SKM-1 treated with dmso at 0.1 percent for 144 hours (cell line): ENCODE measurements at regions not wholly inside any gene's neighbourhood (a gene's known extent, or its start where the extent isn't known, plus 50 kb on each side); places are given as distances from the start of the nearest gene placed in this dataset.

Experiments used
- DNase-seq: peaks from one replicate; lab custom pipeline; 2025; ENCODE audit not compliant: unreplicated experiment; lab: John Stamatoyannopoulos, UW

GRCh38 chr2:240338274-240338673, 97.2 kb upstream of the GPC1 start:
- DNase-seq, result no peak

DNA sequence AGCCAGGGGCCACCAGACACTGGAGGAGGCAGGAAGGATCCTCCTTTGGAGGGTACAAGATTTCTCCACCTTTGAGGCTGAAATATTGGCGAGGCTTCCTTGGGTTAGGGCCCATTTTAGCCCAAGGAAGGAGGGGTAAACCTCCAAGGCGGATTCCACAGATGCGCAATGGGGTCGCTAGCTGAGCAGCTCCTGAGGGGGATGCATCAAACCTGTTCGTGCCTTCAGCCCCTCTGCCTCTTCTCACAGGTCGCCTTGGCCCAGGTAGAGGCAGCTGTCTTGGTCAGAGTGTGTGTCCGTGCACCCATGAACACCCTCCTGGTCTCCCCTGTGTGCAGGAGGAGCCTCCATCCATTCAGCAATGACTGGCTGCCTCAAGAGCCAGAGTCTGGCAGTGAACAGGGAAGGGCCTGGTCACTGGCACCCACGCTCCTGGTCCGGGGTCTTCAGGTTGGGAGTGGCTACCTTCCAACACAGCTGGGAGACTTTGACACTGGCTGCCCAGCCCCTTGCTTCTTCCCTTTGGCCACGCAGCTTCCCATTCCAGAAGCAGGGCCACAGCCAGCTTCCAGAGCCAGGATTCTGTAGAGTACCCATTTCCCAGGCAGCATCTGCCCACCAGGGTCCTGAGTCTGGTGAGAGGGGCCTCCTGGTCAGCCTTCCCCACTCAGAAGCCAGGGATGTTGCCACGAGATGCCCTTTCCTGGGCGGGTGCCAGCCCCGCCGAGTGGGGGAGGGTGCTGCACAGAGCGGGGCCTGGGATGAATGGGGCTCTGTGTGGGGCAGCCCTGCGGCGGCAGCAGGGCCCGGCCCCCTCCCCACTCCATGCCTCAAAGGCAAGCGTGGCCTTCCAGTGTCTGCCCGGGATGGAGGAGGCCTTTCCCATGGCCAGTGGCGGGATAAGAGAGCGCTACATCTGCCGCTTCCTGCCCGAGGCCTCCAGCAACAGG, 95.8 kb upstream of the GPC1 start:
- no peak for DNase-seq

DNA sequence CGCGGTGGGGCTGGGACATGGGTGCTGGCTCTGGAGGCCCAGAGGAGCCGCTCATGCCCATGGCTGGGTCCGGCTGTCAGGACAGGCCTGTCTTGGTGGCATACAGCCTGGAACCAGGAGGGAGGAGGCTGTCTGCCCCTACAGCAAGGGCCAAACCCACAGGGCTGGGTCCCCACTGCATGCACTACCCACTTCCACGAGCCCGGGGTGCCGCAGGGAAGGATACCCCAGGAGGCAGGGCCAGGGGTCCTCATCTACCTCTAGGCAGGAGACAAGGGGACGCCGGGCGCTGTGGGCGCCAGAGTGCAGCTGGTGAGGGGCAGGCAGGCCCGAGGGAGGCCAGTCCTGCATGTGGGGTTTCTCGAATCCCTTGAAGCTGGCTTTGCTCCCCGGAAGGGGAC, 95.1 kb upstream of the GPC1 start:
- no peak for DNase-seq

- DNase-seq, result no peak
Measured at GRCh38 chr2:240341064-240341463, 94.4 kb upstream of the GPC1 start.

DNA sequence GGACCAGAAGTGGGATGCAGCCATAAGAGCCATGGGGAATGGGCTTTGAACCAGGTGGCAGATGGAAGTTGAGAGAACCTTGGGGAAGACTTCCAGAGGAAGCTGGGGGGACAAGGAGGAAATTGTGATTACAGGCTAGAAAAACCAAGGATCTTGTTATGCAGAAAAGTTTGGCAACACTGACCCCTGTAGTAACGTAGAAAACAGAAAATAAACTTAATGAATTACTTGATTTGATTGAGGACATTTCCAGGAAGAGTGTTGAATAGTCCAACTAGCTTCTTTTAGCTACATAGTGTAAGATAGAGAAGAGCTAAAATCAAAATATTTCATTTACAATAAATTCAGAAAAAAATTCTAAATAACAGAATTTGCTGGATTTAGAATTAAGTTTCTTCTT, 91.9 kb upstream of the GPC1 start:
- DNase-seq, result no peak

DNA sequence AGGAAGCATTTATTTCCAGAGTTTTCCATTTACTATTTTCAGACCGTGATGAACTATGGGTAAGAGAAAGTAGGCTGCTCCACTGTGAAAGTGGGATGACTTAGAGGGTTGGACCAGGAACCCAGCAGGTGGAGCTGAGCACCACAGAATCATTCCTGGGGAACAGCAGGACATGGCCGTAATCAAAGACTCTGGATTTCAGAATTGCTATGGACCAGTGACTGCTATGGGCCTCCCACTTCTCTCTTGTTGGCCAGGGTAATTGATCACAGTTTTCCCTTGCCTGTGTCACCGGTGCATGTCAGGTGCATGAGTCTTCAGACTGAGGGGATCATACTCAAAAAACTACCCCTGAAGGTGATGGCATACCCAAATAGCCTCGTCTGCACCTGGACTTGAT, 90.6 kb upstream of the GPC1 start:
- no peak for DNase-seq

DNA sequence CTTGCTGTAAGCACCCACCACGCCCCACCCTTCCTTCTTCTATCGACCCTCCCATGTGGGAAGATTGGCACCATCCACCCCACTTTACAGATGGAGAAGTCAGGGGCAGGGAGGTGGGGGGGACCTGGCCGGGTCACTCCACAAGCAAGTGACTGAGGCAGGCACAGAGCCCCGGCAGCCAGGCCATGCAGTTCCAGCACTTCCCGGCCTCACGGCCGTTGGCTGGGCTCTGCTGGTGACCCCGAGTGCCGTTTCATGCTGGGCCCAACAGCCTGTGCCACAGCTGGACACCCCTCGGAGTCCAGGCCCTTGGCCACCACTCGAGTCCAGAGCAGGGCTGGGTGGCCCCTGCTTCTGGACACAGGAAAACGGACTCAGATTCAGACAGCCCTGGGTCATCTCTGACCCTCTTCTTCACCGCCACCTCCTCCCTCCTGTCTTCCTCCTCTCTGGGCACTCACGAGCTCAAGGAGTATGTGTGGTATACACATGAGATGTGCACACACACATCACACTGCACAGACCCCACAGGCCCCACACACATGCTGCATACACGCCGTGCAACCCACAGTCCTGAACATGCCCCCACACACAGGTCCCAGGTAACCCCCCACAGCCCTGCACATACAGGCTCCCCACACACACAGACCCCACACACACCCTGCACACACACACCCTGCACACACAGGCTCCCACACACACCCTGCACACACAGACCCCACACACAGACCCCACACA, 89.3 kb upstream of the GPC1 start:
- no peak for DNase-seq

- no peak for DNase-seq
Measured at GRCh38 chr2:240346753-240347372, 88.6 kb upstream of the GPC1 start.

- DNase-seq, result no peak
Measured at GRCh38 chr2:240347373-240347940, 88.0 kb upstream of the GPC1 start.

DNA sequence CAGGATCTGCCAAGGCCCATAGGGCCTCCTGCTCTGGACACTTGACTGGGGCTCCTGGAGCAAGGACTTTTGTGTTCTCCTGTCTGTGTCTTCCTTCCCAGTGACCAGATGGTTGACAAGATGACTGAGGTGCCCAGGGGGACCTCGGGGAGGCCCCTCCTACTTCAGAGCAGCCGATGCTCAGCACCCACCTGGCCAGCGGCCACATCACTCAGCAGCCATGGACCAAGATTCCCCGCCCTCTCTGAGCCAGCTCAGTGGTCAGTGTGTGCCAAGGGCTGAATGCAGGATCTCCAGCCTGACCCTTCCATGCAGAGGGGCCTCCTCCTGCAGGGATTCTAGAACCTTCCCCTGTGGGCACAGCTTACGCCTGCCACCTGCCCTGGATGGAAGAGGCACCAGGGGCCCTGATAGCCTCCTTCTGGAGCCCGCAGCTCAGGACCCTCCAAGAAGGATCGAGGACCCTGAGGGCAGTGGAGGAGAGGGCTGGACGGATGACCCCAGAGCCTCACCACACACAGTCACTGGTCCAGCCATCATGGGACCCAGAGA, 87.4 kb upstream of the GPC1 start:
- DNase-seq, result no peak

DNA sequence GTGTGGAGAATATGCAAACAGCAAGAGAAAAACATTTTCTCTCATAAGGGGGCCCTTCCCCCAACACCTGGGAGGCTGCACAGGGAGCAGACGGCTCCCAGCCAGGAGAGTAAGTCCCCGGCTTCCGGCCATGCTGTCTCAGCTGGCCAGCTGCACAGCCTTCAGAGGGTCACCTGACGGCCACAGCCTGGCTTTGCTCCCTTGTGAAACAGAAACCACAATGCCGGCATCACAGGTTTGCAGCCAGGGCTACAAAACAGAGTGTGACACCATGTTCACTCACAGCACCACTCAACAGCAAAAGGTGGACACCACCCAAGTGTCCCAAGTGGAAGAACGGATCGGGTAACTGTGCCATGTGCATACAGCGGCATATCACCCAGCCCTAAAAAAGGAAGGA, 86.9 kb upstream of the GPC1 start:
- DNase-seq, result no peak

DNA sequence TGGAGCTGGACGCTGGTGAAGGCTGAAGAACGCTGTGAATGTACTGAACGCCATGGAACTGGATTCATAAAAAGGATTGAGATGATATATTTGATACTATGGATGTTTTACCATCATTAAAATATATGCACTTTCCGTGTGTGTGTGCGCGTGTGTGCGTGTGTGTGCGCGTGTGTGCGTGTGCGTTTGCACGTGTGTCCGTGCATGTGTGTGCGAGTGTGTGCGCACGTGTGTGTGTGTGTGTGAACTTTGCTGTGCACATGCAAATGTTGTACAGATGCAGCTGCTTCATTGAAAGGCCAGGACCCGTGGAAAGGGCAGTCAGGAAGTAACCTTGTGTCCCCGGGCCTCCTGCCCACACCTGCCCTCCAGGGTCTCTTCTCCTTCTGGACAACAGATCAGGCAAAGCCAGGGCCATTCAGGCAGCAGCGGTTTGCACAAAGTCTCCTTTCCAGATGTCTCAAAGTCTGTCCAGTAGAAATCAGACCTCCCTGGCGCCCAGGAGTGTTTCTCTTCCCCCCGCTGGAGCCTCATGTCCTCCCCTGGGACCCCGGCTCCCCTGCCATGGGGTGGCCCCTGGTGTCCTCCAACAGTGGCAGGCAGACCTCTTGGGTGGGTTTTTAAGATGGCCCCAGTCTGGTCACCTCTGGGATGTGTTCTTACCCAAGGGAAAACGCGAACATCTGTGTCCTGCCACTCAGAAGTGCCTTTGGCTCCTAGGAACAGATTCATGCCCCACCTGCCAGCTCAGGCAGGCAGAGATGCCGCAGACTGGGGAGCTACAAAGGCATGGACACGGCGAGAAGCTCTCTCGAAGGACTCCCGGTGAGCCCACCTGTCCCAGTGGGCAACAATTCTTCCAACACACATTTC, 86.1 kb upstream of the GPC1 start:
- DNase-seq, result no peak

GRCh38 chr2:240350006-240350355, 85.5 kb upstream of the GPC1 start:
- no peak for DNase-seq

DNA sequence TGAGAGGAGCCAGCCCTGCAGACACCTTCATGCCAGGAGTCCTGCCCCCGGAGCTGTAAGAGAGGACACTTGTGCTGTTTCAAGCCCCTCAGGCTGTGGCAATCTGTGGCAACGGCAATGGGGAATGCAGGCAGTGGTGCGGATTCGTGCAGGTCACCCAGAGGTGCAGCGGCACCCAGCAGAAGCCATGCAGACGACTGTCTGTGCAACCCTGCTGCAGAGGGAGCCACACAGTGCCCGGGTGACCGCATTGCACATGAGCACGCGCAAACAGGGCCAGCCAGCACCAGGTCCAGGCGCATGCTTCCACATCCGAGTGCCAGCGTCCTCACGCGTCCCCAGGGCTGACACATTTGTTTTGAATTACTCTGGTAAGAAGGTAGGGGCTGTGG, 84.8 kb upstream of the GPC1 start:
- no peak for DNase-seq

DNA sequence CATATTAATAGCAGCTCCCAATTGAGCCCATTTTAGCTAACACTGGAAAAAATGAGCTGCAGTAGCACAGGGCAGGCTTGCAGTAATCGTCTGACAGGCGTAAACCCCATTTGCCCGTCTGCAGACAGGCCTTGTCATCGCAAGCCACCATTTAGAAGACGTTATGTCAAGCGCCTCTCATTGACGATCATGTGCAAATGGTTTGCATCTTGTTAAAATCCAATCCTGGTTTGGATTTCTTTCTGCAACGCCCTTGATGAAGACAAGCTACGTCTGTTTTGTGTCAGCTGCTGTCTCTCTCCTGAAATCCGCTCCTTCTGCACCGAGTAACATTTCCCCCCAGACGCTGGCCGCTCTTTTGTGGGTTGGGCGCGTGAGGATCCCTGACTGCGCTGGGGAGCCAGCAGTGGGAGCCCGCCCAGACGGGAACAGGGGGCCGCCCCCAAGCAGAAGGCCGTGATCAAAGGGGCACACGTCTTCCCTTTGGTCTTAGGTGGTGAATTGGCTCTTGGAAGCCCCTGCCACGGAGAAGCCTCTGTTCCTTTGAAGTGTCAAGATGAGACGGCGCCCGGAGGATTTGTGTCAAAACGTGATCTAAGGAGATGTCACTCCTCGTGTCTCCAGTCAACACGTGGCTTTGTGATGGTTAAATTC, 84.2 kb upstream of the GPC1 start:
- no peak for DNase-seq

GRCh38 chr2:240351826-240352426, 83.5 kb upstream of the GPC1 start:
- DNase-seq, result no peak

DNA sequence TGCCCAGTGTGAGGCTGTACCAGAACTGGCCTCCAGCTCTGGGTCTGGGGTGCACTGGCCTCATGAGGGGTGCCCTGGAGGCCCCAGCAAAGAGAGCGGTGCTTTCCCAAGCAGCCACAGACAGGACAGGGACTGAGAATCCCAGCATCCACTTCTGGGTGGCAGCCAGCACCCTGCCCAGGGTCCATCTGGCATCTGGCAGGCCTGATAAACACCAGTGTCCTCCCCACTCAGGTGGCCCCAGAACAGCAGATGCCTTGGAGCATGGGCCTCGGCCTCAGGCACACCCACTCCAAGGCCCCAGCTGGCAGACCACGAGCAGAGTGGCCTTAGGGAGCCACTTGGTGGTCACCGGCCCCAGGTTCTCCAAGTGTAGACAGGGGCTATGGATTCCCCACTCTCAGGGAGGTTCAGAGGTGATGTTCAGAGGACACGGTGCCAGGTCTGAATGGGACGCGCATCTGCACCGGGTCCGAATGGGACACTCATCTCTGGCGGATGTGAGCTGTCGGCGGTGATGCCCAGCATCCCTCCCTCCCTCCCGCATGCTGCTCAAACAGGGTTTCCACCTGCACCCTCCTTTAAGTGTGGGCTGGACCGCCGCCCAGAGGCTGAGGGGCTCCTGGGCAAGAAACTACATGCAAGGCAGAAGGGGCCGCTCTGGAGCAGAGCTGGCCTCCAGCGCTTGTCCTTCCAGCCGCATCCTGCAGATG, 82.2 kb upstream of the GPC1 start:
- DNase-seq, result no peak

DNA sequence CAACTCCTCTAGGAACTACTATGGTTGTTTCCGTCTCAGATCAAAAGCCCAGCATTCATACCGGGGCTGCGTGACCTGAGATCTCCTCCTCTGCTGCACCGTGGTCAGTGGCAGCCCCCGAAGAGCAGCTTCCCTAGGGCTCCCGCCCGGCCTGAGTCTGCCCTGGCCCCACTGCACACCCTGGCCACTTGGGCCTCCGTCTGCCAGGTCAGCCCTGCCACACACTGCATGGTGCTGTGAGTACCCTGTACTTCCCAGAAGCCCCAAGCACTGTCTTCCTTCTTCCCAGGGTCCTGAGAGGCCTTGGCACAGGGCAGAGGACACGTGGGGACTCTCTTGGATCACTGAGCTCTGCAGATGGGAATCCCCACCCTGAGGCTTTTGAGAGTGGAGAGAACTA, 81.5 kb upstream of the GPC1 start:
- DNase-seq, result no peak
